Pancreas (tissue), 10 donors: ENCODE measurements at regions not wholly inside any gene's neighbourhood (a gene's known extent, or its start where the extent isn't known, plus 50 kb on each side); places are given as distances from the start of the nearest gene placed in this dataset.

Experiments used
- ATAC-seq, 4 donors: fragments of 200-7000 bp; cut with Tn5 transposase; one replicate each; pipeline versions ENCODE4 v1.8.0 to v1.9.1; 2020; ENCODE audit warnings: mild to moderate bottlenecking in 4 of 4, moderate library complexity in 4 of 4
- DNase-seq, 6 donors: peaks; one replicate each; pipeline ENCODE4 v3.0.0-alpha.2; 2020
- FAIRE-seq: peaks from 2 replicates; lab custom pipeline; 2012; peaks lifted over from hg19 to GRCh38; lab: Jason Lieb, UNC
- H3K27ac ChIP-seq, 4 donors: fragments of 200-600 bp; sonication (generic); 1 replicate in 3 of 4; 2 replicates in 1 of 4; pipeline versions ENCODE4 v1.5.0 to v1.8.0; 2020
- H3K27me3 ChIP-seq, 4 donors: fragments of 200-600 bp; one replicate each; pipeline ENCODE4 v1.8.0; 2021
- H3K36me3 ChIP-seq, 3 donors: fragments of 200-600 bp; sonication (generic) in 1 of 3; one replicate each; pipeline versions ENCODE4 v1.5.0 to v1.8.0; 2020 to 2021
- H3K4me1 ChIP-seq, 3 donors: fragments of 200-600 bp; one replicate each; pipeline ENCODE4 v1.8.0; 2021
- H3K4me3 ChIP-seq, 4 donors: fragments of 200-600 bp; sonication (generic) in 2 of 4; one replicate each; pipeline versions ENCODE4 v1.5.0 to v1.8.0; 2020 to 2021
- H3K9me3 ChIP-seq, 4 donors: fragments of 200-600 bp; one replicate each; pipeline ENCODE4 v1.8.0; 2021
- CTCF ChIP-seq, 4 donors: fragments of 200-600 bp; sonication (generic) in 3 of 4; IDR thresholded peaks; one replicate each; pipeline versions ENCODE4 v1.5.0 to v1.8.0; 2021; ENCODE audit warnings: antibody characterized with exemption in 4 of 4
- WGBS, 2 donors: extraction: QIAGEN DNeasy Blood & Tissue Kit; methylation state at CpG; one replicate each; pipeline ENCODE4 v1.1.7; 2013; 5-methylcytosine and 5-hydroxymethylcytosine counted together
- intact Hi-C, 3 donors: fragments of 100-400 bp; cut with DNase I; formaldehyde crosslinking; loops; one replicate each; pipeline versions ENCODE4 v1.11.1 to v1.14.2; 2022
- donor health status: healthy with polysubstance abuse.
- donor health status: DM: no; HTN: no; CAD: no; lungs with moderate emphysema.
- donor health status: DM: no; HTN: no; CAD: no.
- donor health status: control.
- donor health status: control.
- donor health status: Bipolar disorder and iron deficiency.
- donor health status: DM: yes; HTN: yes; CAD: no.
- donor health status: DM: no; HTN: no; CAD: no.
- donor health status: DM: no; HTN: no; CAD: no.
- donor health status: DM: yes; HTN: yes; CAD: no.

GRCh38 chr2:58680755-58681310, 439.7 kb upstream of the FANCL start:
- FAIRE-seq (no peak), DNase-seq (no peak), ATAC-seq (no peak)
- H3K27me3 ChIP-seq = no peaks in the 10 kb centered on the region
- H3K9me3 ChIP-seq = no peaks in the 10 kb centered on the region
- no peaks in the 10 kb centered on the region for H3K4me1 ChIP-seq
- no peak overlapping the region for H3K4me3 ChIP-seq
- no peak overlapping the region for H3K27ac ChIP-seq
- no peak for TF ChIP-seq CTCF (IDR thresholded peaks at IDR 0.05)
- WGBS, 2 donors = 86 to 90% methylated on average over 1 of the region's 1 CpG
- intact Hi-C loops = loop anchor here in 1 of 3 donors (10.0 kb wide), 1 partner anchor 106 kb away; no protein-coding TSS in a partner anchor
- no peaks in the 10 kb centered on the region for H3K36me3 ChIP-seq

- no peak for ATAC-seq
- no peak for DNase-seq
- H3K9me3 ChIP-seq = no peaks in the 10 kb centered on the region
- TF ChIP-seq CTCF (IDR thresholded peaks at IDR 0.05) = no peak
- no peak for FAIRE-seq
- 55 to 81% methylated on average over 3 of the region's 3 CpGs for WGBS, 2 donors
- no peaks in the 10 kb centered on the region for H3K36me3 ChIP-seq
- H3K4me3 ChIP-seq = no peak overlapping the region
- no peak overlapping the region for H3K27ac ChIP-seq
- no peaks in the 10 kb centered on the region for H3K27me3 ChIP-seq
- intact Hi-C loops = no loop called here
- no peaks in the 10 kb centered on the region for H3K4me1 ChIP-seq
These were observed 436.6 kb upstream of the FANCL start for GRCh38 chr2:58677748-58678147.

- ATAC-seq = no peak
- no peak for FAIRE-seq
- 83 to 87% methylated on average over 2 of the region's 2 CpGs for WGBS, 2 donors
- TF ChIP-seq CTCF (IDR thresholded peaks at IDR 0.05) = no peak
- no peak overlapping the region for H3K4me3 ChIP-seq
- no peak for DNase-seq
- no peaks in the 10 kb centered on the region for H3K9me3 ChIP-seq
- no peaks in the 10 kb centered on the region for H3K27me3 ChIP-seq
- H3K36me3 ChIP-seq = no peaks in the 10 kb centered on the region
- intact Hi-C loops = no loop called here
- H3K27ac ChIP-seq = no peak overlapping the region
- peaks cover 0 to 6% (median 0%) of the 10 kb centered on the region in 3 donors for H3K4me1 ChIP-seq
These were observed 430.6 kb upstream of the FANCL start for GRCh38 chr2:58671675-58672074.

GRCh38 chr2:58669998-58670397, 428.9 kb upstream of the FANCL start:
- DNase-seq (no peak), FAIRE-seq (no peak), ATAC-seq (no peak)
- WGBS, 2 donors = 82 to 88% methylated on average over 5 of the region's 5 CpGs
- intact Hi-C loops = no loop called here
- no peaks in the 10 kb centered on the region for H3K27me3 ChIP-seq
- H3K36me3 ChIP-seq = no peaks in the 10 kb centered on the region
- H3K9me3 ChIP-seq = no peaks in the 10 kb centered on the region
- H3K4me1 ChIP-seq = peaks cover 0 to 6% (median 0%) of the 10 kb centered on the region in 3 donors
- no peak overlapping the region for H3K4me3 ChIP-seq
- TF ChIP-seq CTCF (IDR thresholded peaks at IDR 0.05) = no peak
- H3K27ac ChIP-seq = no peak overlapping the region

GRCh38 chr2:58667137-58667774, 426.1 kb upstream of the FANCL start:
- TF ChIP-seq CTCF (IDR thresholded peaks at IDR 0.05) = no peak
- WGBS, 2 donors = 55 to 81% methylated on average over 3 of the region's 3 CpGs
- H3K27me3 ChIP-seq = no peaks in the 10 kb centered on the region
- no peak for ATAC-seq
- H3K4me1 ChIP-seq = peaks cover 0 to 6% (median 0%) of the 10 kb centered on the region in 3 donors
- intact Hi-C loops = no loop called here
- no peak for FAIRE-seq
- H3K9me3 ChIP-seq = no peaks in the 10 kb centered on the region
- H3K36me3 ChIP-seq = no peaks in the 10 kb centered on the region
- H3K27ac ChIP-seq = no peak overlapping the region
- H3K4me3 ChIP-seq = no peak overlapping the region
- no peak for DNase-seq
